ENCODE measurements at regions not wholly inside any gene's neighbourhood (a gene's known extent, or its start where the extent isn't known, plus 50 kb on each side); places are given as distances from the start of the nearest gene placed in this dataset.

DNA sequence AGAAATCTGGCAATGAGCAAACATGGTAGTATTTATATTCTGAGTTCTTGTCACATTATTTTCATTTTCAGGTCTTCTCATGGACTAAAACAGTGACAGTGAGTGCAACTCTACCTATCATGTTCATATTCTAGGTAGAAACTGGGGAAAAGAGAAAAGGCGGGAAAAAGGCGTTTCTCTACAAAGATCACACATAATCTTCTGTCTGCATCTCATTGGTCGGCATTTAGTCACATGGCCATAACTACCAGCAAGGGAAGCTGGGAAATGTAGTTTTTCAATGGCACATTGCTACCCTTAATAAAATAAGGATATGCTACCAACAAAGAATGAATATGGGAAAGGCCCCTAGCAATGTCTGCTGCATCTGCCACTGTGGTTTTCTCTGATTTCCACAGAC, 57.6 kb upstream of the B3GAT1 start:
- H3K79me2 ChIP-seq (ENCODE audit: control insufficient read depth, insufficient read depth, low read length) = no peaks in the 10 kb centered on the region
- H3K27ac ChIP-seq (ENCODE audit: insufficient read depth, low read length) = no peak overlapping the region
- no peaks in the 10 kb centered on the region for H4K20me1 ChIP-seq (ENCODE audit: control insufficient read depth, extremely low read depth, insufficient read depth, low read length)
- H3K9ac ChIP-seq (ENCODE audit: insufficient read depth, low read length) = no peak overlapping the region
- TF ChIP-seq, protein P1, sequence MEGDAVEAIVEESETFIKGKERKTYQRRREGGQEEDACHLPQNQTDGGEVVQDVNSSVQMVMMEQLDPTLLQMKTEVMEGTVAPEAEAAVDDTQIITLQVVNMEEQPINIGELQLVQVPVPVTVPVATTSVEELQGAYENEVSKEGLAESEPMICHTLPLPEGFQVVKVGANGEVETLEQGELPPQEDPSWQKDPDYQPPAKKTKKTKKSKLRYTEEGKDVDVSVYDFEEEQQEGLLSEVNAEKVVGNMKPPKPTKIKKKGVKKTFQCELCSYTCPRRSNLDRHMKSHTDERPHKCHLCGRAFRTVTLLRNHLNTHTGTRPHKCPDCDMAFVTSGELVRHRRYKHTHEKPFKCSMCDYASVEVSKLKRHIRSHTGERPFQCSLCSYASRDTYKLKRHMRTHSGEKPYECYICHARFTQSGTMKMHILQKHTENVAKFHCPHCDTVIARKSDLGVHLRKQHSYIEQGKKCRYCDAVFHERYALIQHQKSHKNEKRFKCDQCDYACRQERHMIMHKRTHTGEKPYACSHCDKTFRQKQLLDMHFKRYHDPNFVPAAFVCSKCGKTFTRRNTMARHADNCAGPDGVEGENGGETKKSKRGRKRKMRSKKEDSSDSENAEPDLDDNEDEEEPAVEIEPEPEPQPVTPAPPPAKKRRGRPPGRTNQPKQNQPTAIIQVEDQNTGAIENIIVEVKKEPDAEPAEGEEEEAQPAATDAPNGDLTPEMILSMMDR (conservative IDR thresholded peaks at IDR 0.05 in 1 of 2, IDR thresholded peaks at IDR 0.05 in 1 of 2; ENCODE audit: low read depth in 1 of 2, low read length in 2 of 2) = no peak
- no peak for TF ChIP-seq EZH2 (IDR thresholded peaks at IDR 0.05; ENCODE audit: low read length, missing control alignments)
- no peaks in the 10 kb centered on the region for H3K36me3 ChIP-seq (ENCODE audit: control insufficient read depth, insufficient read depth, low read length)
- H3K4me1 ChIP-seq (ENCODE audit: control insufficient read depth, extremely low read depth, insufficient read depth, low read length) = no peaks in the 10 kb centered on the region
- H2AFZ ChIP-seq (ENCODE audit: low read length) = no peak overlapping the region
- no peak overlapping the region for H3K4me3 ChIP-seq (replicated peaks in 1 of 4; ENCODE audit: control extremely low read depth in 1 of 4, insufficient read depth in 1 of 4, low read depth in 3 of 4, low read length in 4 of 4)
- H3K4me2 ChIP-seq (ENCODE audit: extremely low read depth, insufficient read depth, low read length) = no peak overlapping the region
- no peaks in the 10 kb centered on the region for H3K9me3 ChIP-seq (ENCODE audit: control insufficient read depth, insufficient read depth, low read depth, low read length)
- no peak for DNase-seq (ENCODE audit: low read depth in 2 of 2)
- no peaks in the 10 kb centered on the region for H3K27me3 ChIP-seq (ENCODE audit: control insufficient read depth, insufficient read depth, low read length)

DNA sequence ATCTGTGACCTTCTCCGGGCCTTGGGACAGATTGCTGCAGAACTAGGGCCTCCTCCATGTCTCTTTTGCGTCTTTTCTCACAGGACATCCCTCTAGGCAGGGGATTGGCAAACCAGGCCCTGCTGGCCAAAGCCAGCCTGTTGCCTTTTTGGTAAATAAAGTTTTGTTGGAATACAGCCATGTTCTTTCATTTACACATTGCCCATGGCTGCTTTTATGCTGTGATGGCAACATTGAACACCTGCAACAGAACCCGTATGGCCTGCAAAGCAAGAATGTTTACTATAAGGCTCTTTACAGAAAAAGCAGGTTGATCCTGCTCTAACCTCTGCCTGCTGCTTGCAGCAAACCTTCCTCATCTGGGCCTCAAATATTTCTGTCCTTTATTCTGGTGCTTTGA, 56.8 kb upstream of the B3GAT1 start:
- DNase-seq (ENCODE audit: low read depth in 2 of 2) = no peak
- Histone ChIP-seq H2AFZ (ENCODE audit: low read length) (no peak overlapping the region), H3K4me3 (replicated peaks in 1 of 4; ENCODE audit: control extremely low read depth in 1 of 4, insufficient read depth in 1 of 4, low read depth in 3 of 4, low read length in 4 of 4) (no peak overlapping the region), H4K20me1 (ENCODE audit: control insufficient read depth, extremely low read depth, insufficient read depth, low read length) (no peaks in the 10 kb centered on the region), H3K27me3 (ENCODE audit: control insufficient read depth, insufficient read depth, low read length) (no peaks in the 10 kb centered on the region), H3K79me2 (ENCODE audit: control insufficient read depth, insufficient read depth, low read length) (no peaks in the 10 kb centered on the region), H3K9me3 (ENCODE audit: control insufficient read depth, insufficient read depth, low read depth, low read length) (no peaks in the 10 kb centered on the region), H3K9ac (ENCODE audit: insufficient read depth, low read length) (no peak overlapping the region), H3K27ac (ENCODE audit: insufficient read depth, low read length) (no peak overlapping the region), H3K4me1 (ENCODE audit: control insufficient read depth, extremely low read depth, insufficient read depth, low read length) (no peaks in the 10 kb centered on the region), H3K4me2 (ENCODE audit: extremely low read depth, insufficient read depth, low read length) (no peak overlapping the region), H3K36me3 (ENCODE audit: control insufficient read depth, insufficient read depth, low read length) (no peaks in the 10 kb centered on the region)
- no peak for TF ChIP-seq EZH2 (IDR thresholded peaks at IDR 0.05; ENCODE audit: low read length, missing control alignments)
- TF ChIP-seq, protein P1 (conservative IDR thresholded peaks at IDR 0.05 in 1 of 2, IDR thresholded peaks at IDR 0.05 in 1 of 2; ENCODE audit: low read depth in 1 of 2, low read length in 2 of 2) = no peak

DNA sequence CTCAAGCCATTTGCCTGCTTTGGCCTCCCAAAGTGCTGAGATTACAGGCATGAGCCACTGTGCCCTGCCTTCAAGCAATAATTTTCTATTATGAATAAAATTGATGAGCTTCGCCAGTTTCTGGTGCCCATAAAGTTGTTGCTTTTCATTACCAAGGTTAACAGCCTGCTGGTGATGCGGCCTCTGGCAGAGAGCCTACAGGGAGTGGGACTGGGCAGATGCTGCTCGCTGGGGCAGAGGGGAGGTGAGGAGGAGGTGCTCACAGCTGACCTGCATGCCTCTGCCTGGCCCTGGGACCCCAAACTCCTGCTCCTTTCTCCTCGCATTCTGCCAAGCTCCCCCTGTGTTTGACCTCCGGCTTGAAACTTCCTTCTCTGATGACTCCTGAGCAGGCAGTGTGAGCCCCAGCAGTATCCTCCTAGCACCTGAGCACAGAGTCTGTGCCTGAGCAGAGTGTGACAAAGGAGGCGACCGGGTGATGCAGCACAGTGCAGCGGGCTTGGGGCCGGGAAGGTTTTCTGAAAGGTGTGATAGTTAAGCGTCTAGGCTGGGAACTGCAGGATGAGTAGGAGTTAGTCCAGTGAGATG, 56.1 kb upstream of the B3GAT1 start:
- Histone ChIP-seq H4K20me1 (ENCODE audit: control insufficient read depth, extremely low read depth, insufficient read depth, low read length) (no peaks in the 10 kb centered on the region), H3K36me3 (ENCODE audit: control insufficient read depth, insufficient read depth, low read length) (no peaks in the 10 kb centered on the region), H3K4me2 (ENCODE audit: extremely low read depth, insufficient read depth, low read length) (no peak overlapping the region), H2AFZ (ENCODE audit: low read length) (no peak overlapping the region), H3K9ac (ENCODE audit: insufficient read depth, low read length) (no peak overlapping the region), H3K4me3 (replicated peaks in 1 of 4; ENCODE audit: control extremely low read depth in 1 of 4, insufficient read depth in 1 of 4, low read depth in 3 of 4, low read length in 4 of 4) (no peak overlapping the region), H3K4me1 (ENCODE audit: control insufficient read depth, extremely low read depth, insufficient read depth, low read length) (no peaks in the 10 kb centered on the region), H3K27me3 (ENCODE audit: control insufficient read depth, insufficient read depth, low read length) (no peaks in the 10 kb centered on the region), H3K79me2 (ENCODE audit: control insufficient read depth, insufficient read depth, low read length) (no peaks in the 10 kb centered on the region), H3K27ac (ENCODE audit: insufficient read depth, low read length) (no peak overlapping the region), H3K9me3 (ENCODE audit: control insufficient read depth, insufficient read depth, low read depth, low read length) (no peaks in the 10 kb centered on the region)
- no peak for TF ChIP-seq EZH2 (IDR thresholded peaks at IDR 0.05; ENCODE audit: low read length, missing control alignments)
- TF ChIP-seq, protein P1 (conservative IDR thresholded peaks at IDR 0.05 in 1 of 2, IDR thresholded peaks at IDR 0.05 in 1 of 2; ENCODE audit: low read depth in 1 of 2, low read length in 2 of 2) = no peak
- DNase-seq (ENCODE audit: low read depth in 2 of 2) = no peak
